BJ (cell line): ENCODE measurements at regions not wholly inside any gene's neighbourhood (a gene's known extent, or its start where the extent isn't known, plus 50 kb on each side); places are given as distances from the start of the nearest gene placed in this dataset.

Source experiments
- CTCF ChIA-PET: fragments of 350-600 bp; formaldehyde crosslinking; extraction: SDS; loops from one replicate; lab custom pipeline; 2021; ENCODE audit warnings: antibody characterized with exemption, inconsistent platforms; lab: Yijun Ruan, JAX
- POLR2A ChIA-PET: fragments of 300-600 bp; sonication (Branson Sonifier 250); formaldehyde crosslinking; extraction: SDS; loops from one replicate; lab custom pipeline; 2021; ENCODE audit warnings: antibody characterized with exemption; lab: Charles Lee
- DNase-seq: peaks from one replicate; pipeline ENCODE4 v3.0.0-alpha.2; 2011; ENCODE audit warnings: low read depth
- H3K27me3 ChIP-seq: 2 replicates; pipeline ENCODE4 v1.6.0; 2011; ENCODE audit warnings: low read length; ENCODE audit not compliant: control insufficient read depth, insufficient read depth
- H3K36me3 ChIP-seq: 2 replicates; pipeline ENCODE4 v1.5.1; 2011; ENCODE audit warnings: low read length; ENCODE audit not compliant: control insufficient read depth, insufficient read depth
- H3K4me3 ChIP-seq: 2 replicates; pipeline ENCODE4 v1.5.1; 2011; ENCODE audit warnings: low read depth, mild to moderate bottlenecking, control low read depth, low read length
- CTCF ChIP-seq: IDR thresholded peaks from 2 replicates; pipeline ENCODE4 v1.5.1; 2011; ENCODE audit warnings: low read depth, mild to moderate bottlenecking, control low read depth, inconsistent platforms, low read length, moderate library complexity; ENCODE audit not compliant: insufficient read depth

- no peaks in the 10 kb centered on the region for H3K36me3 ChIP-seq
- CTCF ChIA-PET = interaction anchor here (1.0 kb wide), 1 partner anchor 9 kb away, joined by 5 read pairs; no protein-coding TSS in a partner anchor
- H3K4me3 ChIP-seq = no peak overlapping the region
- no peaks in the 10 kb centered on the region for H3K27me3 ChIP-seq
- POLR2A ChIA-PET = no interaction called here
- no peak for TF ChIP-seq CTCF
- DNase-seq = no peak
Observed at GRCh38 chr4:138005486-138005885, 236.7 kb downstream of the SLC7A11 start.

GRCh38 chr4:138003248-138003647 lies 238.9 kb downstream of the SLC7A11 start:
- DNase-seq = no peak
- H3K27me3 ChIP-seq = no peaks in the 10 kb centered on the region
- TF ChIP-seq CTCF = no peak
- ChIA-PET POLR2A (interaction anchor here (0.6 kb wide), 1 partner anchor 471 kb away, joined by 4 read pairs; the partner anchor contains the start of gene PCDH18), CTCF (interaction anchor here (1.2 kb wide), 1 partner anchor 12 kb away, joined by 3 read pairs; no protein-coding TSS in a partner anchor)
- no peaks in the 10 kb centered on the region for H3K36me3 ChIP-seq
- H3K4me3 ChIP-seq = no peak overlapping the region

- ChIA-PET CTCF (interaction anchor here (1.4 to 1.8 kb wide), 2 partner anchors 11 to 36 kb away, joined by 3 to 5 read pairs; no protein-coding TSS in a partner anchor), POLR2A (no interaction called here)
- Histone ChIP-seq H3K4me3 (no peak overlapping the region), H3K27me3 (no peaks in the 10 kb centered on the region), H3K36me3 (no peaks in the 10 kb centered on the region)
- peak; percentile 72 for DNase-seq
- no peak for TF ChIP-seq CTCF
Observed at GRCh38 chr4:137998666-137999429, 243.3 kb downstream of the SLC7A11 start.

- no peaks in the 10 kb centered on the region for H3K27me3 ChIP-seq
- no peak overlapping the region for H3K4me3 ChIP-seq
- POLR2A ChIA-PET = no interaction called here
- TF ChIP-seq CTCF = no peak
- CTCF ChIA-PET = interaction anchor here (0.6 to 1.0 kb wide), 2 partner anchors 11 to 742 kb away, joined by 3 read pairs; no protein-coding TSS in a partner anchor
- no peak for DNase-seq
- no peaks in the 10 kb centered on the region for H3K36me3 ChIP-seq
Observed at GRCh38 chr4:137997496-137997895, 244.7 kb downstream of the SLC7A11 start.

- Histone ChIP-seq H3K36me3 (no peaks in the 10 kb centered on the region), H3K27me3 (no peaks in the 10 kb centered on the region), H3K4me3 (no peak overlapping the region)
- POLR2A ChIA-PET = no interaction called here
- no peak for TF ChIP-seq CTCF
- CTCF ChIA-PET = no interaction called here
- DNase-seq = peak; percentile 26
Observed at GRCh38 chr4:137994853-137995252, 247.3 kb downstream of the SLC7A11 start.
